H9 (cell line): ENCODE measurements at regions not wholly inside any gene's neighbourhood (a gene's known extent, or its start where the extent isn't known, plus 50 kb on each side); places are given as distances from the start of the nearest gene placed in this dataset.

Source experiments
- DNase-seq: peaks from one replicate; pipeline ENCODE4 v3.0.0-alpha.2; 2017
- H2AFZ ChIP-seq: one replicate; pipeline ENCODE4 v1.6.1; 2013; ENCODE audit warnings: mild to moderate bottlenecking, low read length, control low read depth, moderate library complexity
- H2AK5ac ChIP-seq: 2 replicates; pipeline ENCODE4 v1.6.1; 2013; ENCODE audit warnings: low read length, control low read depth, mixed read lengths; ENCODE audit not compliant: insufficient read length
- H2BK120ac ChIP-seq: one replicate; pipeline ENCODE4 v1.6.1; 2013; ENCODE audit warnings: low read depth, mild to moderate bottlenecking, low read length, control low read depth, inconsistent platforms; ENCODE audit not compliant: poor library complexity, severe bottlenecking
- H2BK12ac ChIP-seq: 2 replicates; pipeline ENCODE4 v1.6.1; 2013; ENCODE audit warnings: low read length, control low read depth, mixed read lengths, low read depth; ENCODE audit not compliant: insufficient read length
- H2BK15ac ChIP-seq: 2 replicates; pipeline ENCODE4 v1.6.1; 2013; ENCODE audit warnings: low read depth, low read length, control low read depth
- H2BK20ac ChIP-seq: one replicate; pipeline ENCODE4 v1.6.1; 2013; ENCODE audit warnings: low read depth, mild to moderate bottlenecking, low read length, control low read depth, inconsistent platforms; ENCODE audit not compliant: poor library complexity, severe bottlenecking
- H2BK5ac ChIP-seq: 2 replicates; pipeline ENCODE4 v1.6.1; 2013; ENCODE audit warnings: low read length, control low read depth, mixed read lengths; ENCODE audit not compliant: insufficient read length
- H3K14ac ChIP-seq: 2 replicates; pipeline ENCODE4 v1.6.1; 2013; ENCODE audit warnings: low read length, control low read depth; ENCODE audit not compliant: insufficient read depth
- H3K18ac ChIP-seq: 2 replicates; pipeline ENCODE4 v1.6.1; 2013; ENCODE audit warnings: low read depth, mild to moderate bottlenecking, mixed read lengths, low read length, control low read depth; ENCODE audit not compliant: insufficient read length
- H3K23ac ChIP-seq: 2 replicates; pipeline ENCODE4 v1.6.1; 2013; ENCODE audit warnings: low read length, control low read depth, mixed read lengths, low read depth; ENCODE audit not compliant: insufficient read length
- H3K23me2 ChIP-seq: 2 replicates; pipeline ENCODE4 v1.6.1; 2013; ENCODE audit warnings: low read depth, mild to moderate bottlenecking, mixed read lengths, low read length, control low read depth; ENCODE audit not compliant: insufficient read length, poor library complexity, severe bottlenecking
- H3K27ac ChIP-seq: 2 replicates; pipeline ENCODE4 v1.5.1; 2013; ENCODE audit warnings: low read length, control low read depth, mixed read lengths, low read depth; ENCODE audit not compliant: insufficient read length
- H3K27me3 ChIP-seq: 2 replicates; pipeline ENCODE4 v1.6.1; 2013; ENCODE audit warnings: low read length, control low read depth, inconsistent platforms; ENCODE audit not compliant: insufficient read depth
- H3K4ac ChIP-seq: 2 replicates; pipeline ENCODE4 v1.6.1; 2013; ENCODE audit warnings: low read depth, mild to moderate bottlenecking, control low read depth, inconsistent platforms, low read length, moderate library complexity
- H3K4me1 ChIP-seq: 2 replicates; pipeline ENCODE4 v1.6.1; 2013; ENCODE audit warnings: low read length, control low read depth, inconsistent platforms; ENCODE audit not compliant: insufficient read depth
- H3K4me2 ChIP-seq: 2 replicates; pipeline ENCODE4 v1.6.1; 2013; ENCODE audit warnings: low read length, control low read depth, mixed read lengths; ENCODE audit not compliant: insufficient read length, insufficient read depth
- H3K56ac ChIP-seq: 2 replicates; pipeline ENCODE4 v1.6.1; 2013; ENCODE audit warnings: low read depth, mild to moderate bottlenecking, mixed read lengths, low read length, control low read depth; ENCODE audit not compliant: insufficient read length
- H3K79me1 ChIP-seq: 2 replicates; pipeline ENCODE4 v1.6.1; 2013; ENCODE audit warnings: low read depth, mild to moderate bottlenecking, moderate library complexity, low read length, control low read depth, inconsistent platforms; ENCODE audit not compliant: insufficient read depth, poor library complexity, severe bottlenecking
- H3K79me2 ChIP-seq: 2 replicates; pipeline ENCODE4 v1.6.1; 2013; ENCODE audit warnings: low read length, control low read depth, inconsistent platforms; ENCODE audit not compliant: insufficient read depth
- H3K9ac ChIP-seq: 2 replicates; pipeline ENCODE4 v1.6.1; 2013; ENCODE audit warnings: low read length, control low read depth, mixed read lengths; ENCODE audit not compliant: insufficient read length; ENCODE audit errors: extremely low read depth
- H3K9me3 ChIP-seq: one replicate; pipeline ENCODE4 v1.6.1; 2013; ENCODE audit warnings: low read depth, low read length, inconsistent platforms; ENCODE audit not compliant: control insufficient read depth
- H3T11ph ChIP-seq: one replicate; pipeline ENCODE4 v1.6.1; 2013; ENCODE audit warnings: mild to moderate bottlenecking, low read length, control low read depth, inconsistent platforms
- H4K20me1 ChIP-seq: one replicate; pipeline ENCODE4 v1.6.1; 2013; ENCODE audit not compliant: control insufficient read depth, insufficient read length, insufficient read depth
- H4K5ac ChIP-seq: 2 replicates; pipeline ENCODE4 v1.6.1; 2013; ENCODE audit warnings: low read depth, mild to moderate bottlenecking, mixed read lengths, low read length, control low read depth; ENCODE audit not compliant: insufficient read length
- H4K8ac ChIP-seq: replicated peaks from 2 replicates; pipeline ENCODE4 v1.6.1; 2013; ENCODE audit warnings: low read length, control low read depth, mixed read lengths, low read depth; ENCODE audit not compliant: insufficient read length
- H4K91ac ChIP-seq: 2 replicates; pipeline ENCODE4 v1.6.1; 2013; ENCODE audit warnings: low read depth, mild to moderate bottlenecking, moderate library complexity, mixed read lengths, low read length, control low read depth; ENCODE audit not compliant: insufficient read length
- H3K27ac Mint-ChIP-seq, 3 experiments: 2 replicates in 2 of 3; 3 replicates in 1 of 3; pipeline ENCODE4 v1.8.0; 2020 to 2021; ENCODE audit warnings: mixed read lengths in 3 of 3, mild to moderate bottlenecking in 1 of 3, moderate library complexity in 1 of 3
- H3K27me3 Mint-ChIP-seq: 2 replicates; pipeline ENCODE4 v1.8.0; 2021; ENCODE audit warnings: low read depth, mild to moderate bottlenecking, moderate library complexity, mixed read lengths
- H3K36me3 Mint-ChIP-seq, 3 experiments: 2 replicates in 2 of 3; 3 replicates in 1 of 3; pipeline ENCODE4 v1.8.0; 2020 to 2021; ENCODE audit warnings: low read depth in 3 of 3, mixed read lengths in 3 of 3; ENCODE audit not compliant: insufficient read depth in 1 of 3
- H3K4me1 Mint-ChIP-seq, 2 experiments: 2 replicates each; pipeline ENCODE4 v1.8.0; 2020; ENCODE audit warnings: mixed read lengths in 2 of 2
- H3K4me3 Mint-ChIP-seq, 2 experiments: 2 replicates in 1 of 2; 3 replicates in 1 of 2; pipeline ENCODE4 v1.8.0; 2020 to 2021; ENCODE audit warnings: mild to moderate bottlenecking in 2 of 2, mixed read lengths in 2 of 2, moderate library complexity in 1 of 2
- H3K9me3 Mint-ChIP-seq, 2 experiments: 2 replicates in 1 of 2; 3 replicates in 1 of 2; pipeline ENCODE4 v1.8.0; 2020; ENCODE audit warnings: mild to moderate bottlenecking in 2 of 2, mixed read lengths in 2 of 2, moderate library complexity in 1 of 2
- CTCF ChIP-seq: fragments of 200-600 bp; sonication (generic); conservative IDR thresholded peaks from 3 replicates; pipeline ENCODE4 v1.8.0; 2021; ENCODE audit warnings: antibody characterized with exemption, mild to moderate bottlenecking
- WGBS: extraction: QIAGEN DNeasy Blood & Tissue Kit; methylation state at CpG from one replicate; pipeline ENCODE4 v1.1.7; 2013; ENCODE audit warnings: missing lambda C conversion rate, low lambda C conversion rate, mixed read lengths; ENCODE audit not compliant: insufficient read length; ENCODE audit errors: extremely low coverage; 5-methylcytosine and 5-hydroxymethylcytosine counted together

DNA sequence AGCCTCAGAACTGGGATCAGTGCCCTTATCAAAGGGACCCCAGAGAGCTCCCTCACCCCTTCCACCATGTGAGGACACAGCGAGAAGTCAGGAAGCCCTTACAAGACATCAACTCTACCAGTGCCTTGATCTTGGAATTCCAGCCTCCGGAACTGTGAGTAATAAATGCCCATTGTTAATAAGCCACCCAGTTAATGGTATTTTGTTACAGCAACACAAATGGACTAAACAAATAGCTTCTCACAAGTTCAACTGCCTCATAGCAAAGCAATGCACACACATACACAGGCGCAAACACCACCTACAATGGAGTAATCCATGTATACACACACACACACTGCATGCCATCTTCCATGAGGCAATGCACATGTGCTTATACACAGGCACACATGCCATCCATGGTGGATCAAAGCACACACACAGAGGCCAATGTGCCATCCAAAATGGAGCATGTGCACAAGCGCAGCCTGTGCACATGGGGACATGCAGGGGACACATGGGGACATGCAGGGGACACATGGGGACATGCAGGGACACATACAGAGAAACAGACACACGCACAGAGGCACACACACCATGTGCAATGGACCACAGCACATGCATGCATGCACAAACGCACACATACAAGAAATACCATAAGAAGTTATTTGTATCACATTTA is 137.6 kb upstream of the TBL1X start:
- no peaks in the 10 kb centered on the region for H3K79me1 ChIP-seq
- H3K4ac ChIP-seq, result no peak overlapping the region
- H4K20me1 ChIP-seq, result no peaks in the 10 kb centered on the region
- Mint-ChIP-seq H3K36me3 (no peaks in the 10 kb centered on the region), H3K27ac (no peak overlapping the region), H3K27me3 (no peaks in the 10 kb centered on the region), H3K4me1 (peaks cover 0 to 4% of the 10 kb centered on the region in 2 experiments; a peak in 1 of 4 replicates), H3K9me3 (peaks cover 2 to 53% of the 10 kb centered on the region in 2 experiments; a peak in 4 of 5 replicates), H3K4me3 (no peak overlapping the region)
- no peak overlapping the region for H3K18ac ChIP-seq
- no peaks in the 10 kb centered on the region for H3K4me1 ChIP-seq
- H2BK15ac ChIP-seq, result no peak overlapping the region
- no peaks in the 10 kb centered on the region for H3K79me2 ChIP-seq
- H3K9me3 ChIP-seq, result no peaks in the 10 kb centered on the region
- no peak overlapping the region for H4K8ac ChIP-seq
- H2BK120ac ChIP-seq, result no peak overlapping the region
- no peak overlapping the region for H3K14ac ChIP-seq
- no peak overlapping the region for H2BK12ac ChIP-seq
- no peak overlapping the region for H2AK5ac ChIP-seq
- no peak overlapping the region for H3K23ac ChIP-seq
- no peak overlapping the region for H2AFZ ChIP-seq
- no peak overlapping the region for H3T11ph ChIP-seq
- no peak for TF ChIP-seq CTCF
- no peak overlapping the region for H2BK20ac ChIP-seq
- DNase-seq, result no peak
- no peak overlapping the region for H3K27ac ChIP-seq
- no peak overlapping the region for H2BK5ac ChIP-seq
- H3K9ac ChIP-seq, result no peak overlapping the region
- H4K91ac ChIP-seq, result no peak overlapping the region
- no CpG with 5 or more reads among the region's 6 CpGs for WGBS
- no peak overlapping the region for H3K56ac ChIP-seq
- no peaks in the 10 kb centered on the region for H3K23me2 ChIP-seq
- H3K27me3 ChIP-seq, result no peaks in the 10 kb centered on the region
- no peak overlapping the region for H4K5ac ChIP-seq
- no peak overlapping the region for H3K4me2 ChIP-seq
